Keratinocyte (primary cell): ENCODE measurements at regions not wholly inside any gene's neighbourhood (a gene's known extent, or its start where the extent isn't known, plus 50 kb on each side); places are given as distances from the start of the nearest gene placed in this dataset.

Source experiments
- CTCF ChIP-seq, 3 experiments: IDR thresholded peaks in 1 of 3; conservative IDR thresholded peaks in 1 of 3; optimal IDR thresholded peaks in 1 of 3; 2 replicates in 2 of 3; 3 replicates in 1 of 3; pipeline versions ENCODE3 to v1.5.1; 2011; ENCODE audit warnings: low read length in 3 of 3, mild to moderate bottlenecking in 3 of 3, moderate library complexity in 2 of 3, control low read depth in 1 of 3, inconsistent platforms in 1 of 3; ENCODE audit not compliant: insufficient read depth in 2 of 3; ENCODE audit errors: extremely low read depth in 1 of 3
- EZH2 ChIP-seq: IDR thresholded peaks from one replicate; pipeline ENCODE4 v1.6.1; 2012; ENCODE audit warnings: inconsistent platforms, mild to moderate bottlenecking, low read length, moderate library complexity

DNA sequence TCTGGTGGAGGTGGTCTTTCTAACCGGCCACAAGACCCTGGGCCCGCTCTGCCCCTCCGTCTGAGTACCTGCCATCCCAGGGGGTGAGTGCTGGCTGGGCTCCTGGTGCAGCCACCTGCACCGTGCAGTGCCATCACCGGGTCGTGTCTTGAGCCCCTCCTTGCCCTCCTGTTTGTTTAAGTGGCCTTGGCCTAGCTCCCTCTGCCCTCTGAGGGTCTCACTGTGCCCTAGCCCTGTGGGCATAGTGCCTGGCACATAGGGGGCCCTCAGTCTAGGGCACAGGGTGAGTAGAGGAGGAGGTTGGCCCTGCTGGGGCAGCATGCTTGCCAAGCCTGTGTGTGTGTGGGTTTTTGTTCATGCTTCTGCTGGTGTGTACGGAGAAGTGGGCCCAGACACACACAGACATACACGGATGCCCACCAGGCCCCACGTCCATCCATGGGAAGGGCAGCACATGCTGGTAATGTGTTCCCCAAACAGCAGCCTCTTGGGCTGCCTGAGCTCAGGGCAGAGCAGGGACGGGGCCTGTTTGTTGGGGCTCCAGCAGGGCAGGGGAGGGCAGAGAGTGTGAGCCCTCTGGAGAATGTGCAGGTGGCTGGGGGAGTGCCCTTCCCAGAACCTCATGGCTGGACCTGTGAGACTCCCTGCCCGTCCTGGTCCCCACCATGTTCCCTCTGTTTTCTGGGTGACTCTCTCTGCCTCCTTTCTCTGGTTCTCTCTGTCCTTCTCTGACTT lies 94.6 kb downstream of the GLI2 start:
- TF ChIP-seq CTCF (optimal IDR thresholded peaks at IDR 0.05 in 1 of 3, IDR thresholded peaks at IDR 0.05 in 1 of 3, conservative IDR thresholded peaks at IDR 0.05 in 1 of 3; ENCODE audit: extremely low read depth in 1 of 3, insufficient read depth in 2 of 3, low read length in 3 of 3) (no peak), EZH2 (no peak)
